Neural progenitor cell (in vitro differentiated cells): ENCODE measurements at regions not wholly inside any gene's neighbourhood (a gene's known extent, or its start where the extent isn't known, plus 50 kb on each side); places are given as distances from the start of the nearest gene placed in this dataset.

Experiments
- DNase-seq: peaks from one replicate; pipeline ENCODE4 v3.0.0-alpha.2; 2016; ENCODE audit warnings: low spot score
- H2AFZ ChIP-seq: fragments of 200-600 bp; sonication (generic); replicated peaks from 2 replicates; pipeline ENCODE4 v1.6.1; 2016; ENCODE audit warnings: antibody characterized with exemption
- H3F3A ChIP-seq: fragments of 200-600 bp; sonication (generic); 2 replicates; pipeline ENCODE4 v1.6.1; 2016; ENCODE audit warnings: antibody characterized with exemption, low read depth
- H3K27ac ChIP-seq: fragments of 200-600 bp; sonication (generic); 2 replicates; pipeline ENCODE4 v1.5.1; 2016; ENCODE audit warnings: mild to moderate bottlenecking
- H3K27me3 ChIP-seq: fragments of 200-600 bp; sonication (generic); 2 replicates; pipeline ENCODE4 v1.6.1; 2016; ENCODE audit warnings: mild to moderate bottlenecking, moderate library complexity
- H3K36me3 ChIP-seq: fragments of 200-600 bp; sonication (generic); 2 replicates; pipeline ENCODE4 v1.5.1; 2016
- H3K4me1 ChIP-seq: fragments of 200-600 bp; sonication (generic); 2 replicates; pipeline ENCODE4 v1.6.1; 2016; ENCODE audit warnings: mixed run types
- H3K4me2 ChIP-seq: fragments of 200-600 bp; sonication (generic); 2 replicates; pipeline ENCODE4 v1.6.1; 2016
- H3K4me3 ChIP-seq: fragments of 200-600 bp; sonication (generic); 2 replicates; pipeline ENCODE4 v1.5.1; 2016
- H3K79me2 ChIP-seq: fragments of 200-600 bp; sonication (generic); 2 replicates; pipeline ENCODE4 v1.6.1; 2016; ENCODE audit warnings: low read depth
- H3K9ac ChIP-seq: fragments of 200-600 bp; sonication (generic); 2 replicates; pipeline ENCODE4 v1.6.1; 2016
- H3K9me3 ChIP-seq: fragments of 200-600 bp; sonication (generic); 2 replicates; pipeline ENCODE4 v1.5.1; 2016; ENCODE audit warnings: low read depth
- H4K20me1 ChIP-seq: fragments of 200-600 bp; sonication (generic); 2 replicates; pipeline ENCODE4 v1.6.1; 2016; ENCODE audit warnings: low read depth
- H3K27ac Mint-ChIP-seq: 3 replicates; pipeline ENCODE4 v1.8.0; 2021; ENCODE audit warnings: mixed read lengths
- H3K27me3 Mint-ChIP-seq: 2 replicates; pipeline ENCODE4 v1.8.0; 2022; ENCODE audit warnings: low read depth, mild to moderate bottlenecking, inconsistent platforms, moderate library complexity, mixed read lengths; ENCODE audit not compliant: insufficient read depth
- H3K36me3 Mint-ChIP-seq: 3 replicates; pipeline ENCODE4 v1.8.0; 2021; ENCODE audit warnings: mixed read lengths
- H3K4me1 Mint-ChIP-seq: 3 replicates; pipeline ENCODE4 v1.8.0; 2021; ENCODE audit warnings: mixed read lengths
- H3K4me3 Mint-ChIP-seq: 3 replicates; pipeline ENCODE4 v1.8.0; 2021; ENCODE audit warnings: mild to moderate bottlenecking, moderate library complexity, mixed read lengths
- H3K9me3 Mint-ChIP-seq: 3 replicates; pipeline ENCODE4 v1.8.0; 2020; ENCODE audit warnings: mixed read lengths
- EZH2 ChIP-seq: fragments of 200-600 bp; sonication (generic); IDR thresholded peaks from 2 replicates; pipeline ENCODE4 v1.6.1; 2017; ENCODE audit warnings: antibody characterized with exemption, mild to moderate bottlenecking, moderate library complexity
- EZH2phosphoT487 ChIP-seq: fragments of 200-600 bp; sonication (generic); IDR thresholded peaks from 2 replicates; pipeline ENCODE4 v1.6.1; 2017; ENCODE audit warnings: antibody characterized with exemption
- TF ChIP-seq, protein P1 (sequence below): fragments of 200-600 bp; sonication (generic); IDR thresholded peaks from 2 replicates; pipeline ENCODE4 v1.5.1; 2017; ENCODE audit warnings: antibody characterized with exemption, mild to moderate bottlenecking

- no peaks in the 10 kb centered on the region for H3K36me3 ChIP-seq
- no peaks in the 10 kb centered on the region for H3K36me3 Mint-ChIP-seq
- no peak overlapping the region for H3K4me2 ChIP-seq
- peaks cover 9% of the 10 kb centered on the region for H3K9me3 Mint-ChIP-seq
- no peaks in the 10 kb centered on the region for H3F3A ChIP-seq
- H3K4me3 Mint-ChIP-seq, result no peak overlapping the region
- peaks cover 9% of the 10 kb centered on the region for H3K27me3 Mint-ChIP-seq
- H3K4me1 ChIP-seq, result peaks cover 6% of the 10 kb centered on the region
- no peaks in the 10 kb centered on the region for H3K9me3 ChIP-seq
- no peak overlapping the region for H3K4me3 ChIP-seq
- no peaks in the 10 kb centered on the region for H4K20me1 ChIP-seq
- no peak overlapping the region for H3K9ac ChIP-seq
- no peaks in the 10 kb centered on the region for H3K4me1 Mint-ChIP-seq
- no peak overlapping the region for H2AFZ ChIP-seq
- H3K27ac Mint-ChIP-seq, result no peak overlapping the region
- H3K27ac ChIP-seq, result no peak overlapping the region
- TF ChIP-seq, protein P1, sequence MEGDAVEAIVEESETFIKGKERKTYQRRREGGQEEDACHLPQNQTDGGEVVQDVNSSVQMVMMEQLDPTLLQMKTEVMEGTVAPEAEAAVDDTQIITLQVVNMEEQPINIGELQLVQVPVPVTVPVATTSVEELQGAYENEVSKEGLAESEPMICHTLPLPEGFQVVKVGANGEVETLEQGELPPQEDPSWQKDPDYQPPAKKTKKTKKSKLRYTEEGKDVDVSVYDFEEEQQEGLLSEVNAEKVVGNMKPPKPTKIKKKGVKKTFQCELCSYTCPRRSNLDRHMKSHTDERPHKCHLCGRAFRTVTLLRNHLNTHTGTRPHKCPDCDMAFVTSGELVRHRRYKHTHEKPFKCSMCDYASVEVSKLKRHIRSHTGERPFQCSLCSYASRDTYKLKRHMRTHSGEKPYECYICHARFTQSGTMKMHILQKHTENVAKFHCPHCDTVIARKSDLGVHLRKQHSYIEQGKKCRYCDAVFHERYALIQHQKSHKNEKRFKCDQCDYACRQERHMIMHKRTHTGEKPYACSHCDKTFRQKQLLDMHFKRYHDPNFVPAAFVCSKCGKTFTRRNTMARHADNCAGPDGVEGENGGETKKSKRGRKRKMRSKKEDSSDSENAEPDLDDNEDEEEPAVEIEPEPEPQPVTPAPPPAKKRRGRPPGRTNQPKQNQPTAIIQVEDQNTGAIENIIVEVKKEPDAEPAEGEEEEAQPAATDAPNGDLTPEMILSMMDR, result no peak
- TF ChIP-seq EZH2 (no peak), EZH2phosphoT487 (no peak)
- no peaks in the 10 kb centered on the region for H3K79me2 ChIP-seq
- no peak for DNase-seq
- no peaks in the 10 kb centered on the region for H3K27me3 ChIP-seq
Observed at GRCh38 chr21:38925478-38925877, 119.7 kb downstream of the ETS2 start.

DNA sequence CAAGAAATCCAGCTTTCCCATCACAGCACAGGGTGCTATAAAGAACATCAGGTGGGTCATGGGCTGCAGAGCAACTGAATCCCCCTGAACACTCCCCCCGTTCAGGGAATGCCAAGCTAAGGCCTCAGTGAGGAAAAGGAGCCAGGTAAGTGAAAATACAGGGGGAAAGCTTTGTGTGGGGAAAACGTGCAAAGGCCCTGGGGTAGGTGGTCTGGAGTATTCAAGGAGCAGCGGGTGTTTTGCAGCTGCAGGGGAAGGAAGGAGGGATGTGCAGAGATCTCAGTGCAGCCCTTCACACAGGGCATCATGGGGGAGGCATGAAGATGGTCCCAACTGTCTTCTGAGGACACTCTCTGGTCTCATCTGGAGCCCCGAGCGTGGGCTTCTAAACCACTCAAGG, 119.2 kb downstream of the ETS2 start:
- Histone ChIP-seq H3K9me3 (no peaks in the 10 kb centered on the region), H3K9ac (no peak overlapping the region), H3K27me3 (no peaks in the 10 kb centered on the region), H3K4me3 (no peak overlapping the region), H2AFZ (no peak overlapping the region), H3K27ac (no peak overlapping the region), H3K36me3 (no peaks in the 10 kb centered on the region), H4K20me1 (no peaks in the 10 kb centered on the region), H3K79me2 (no peaks in the 10 kb centered on the region), H3F3A (no peaks in the 10 kb centered on the region), H3K4me1 (peaks cover 6% of the 10 kb centered on the region), H3K4me2 (no peak overlapping the region)
- Mint-ChIP-seq H3K27ac (no peak overlapping the region), H3K36me3 (no peaks in the 10 kb centered on the region), H3K27me3 (peaks cover 8% of the 10 kb centered on the region), H3K4me1 (no peaks in the 10 kb centered on the region), H3K9me3 (peaks cover 8% of the 10 kb centered on the region), H3K4me3 (no peak overlapping the region)
- DNase-seq, result no peak
- TF ChIP-seq, protein P1, result no peak
- no peak for TF ChIP-seq EZH2phosphoT487
- TF ChIP-seq EZH2, result no peak

GRCh38 chr21:38923429-38923828, 117.7 kb downstream of the ETS2 start:
- H3K4me3 Mint-ChIP-seq, result no peak overlapping the region
- Histone ChIP-seq H3K27me3 (no peaks in the 10 kb centered on the region), H3K4me2 (no peak overlapping the region), H3K36me3 (no peaks in the 10 kb centered on the region), H2AFZ (no peak overlapping the region), H3K4me3 (no peak overlapping the region), H3K27ac (no peak overlapping the region), H3K9me3 (no peaks in the 10 kb centered on the region), H3K9ac (no peak overlapping the region), H3K4me1 (peaks cover 6% of the 10 kb centered on the region), H3K79me2 (no peaks in the 10 kb centered on the region), H4K20me1 (no peaks in the 10 kb centered on the region), H3F3A (no peaks in the 10 kb centered on the region)
- no peak for DNase-seq
- H3K27me3 Mint-ChIP-seq, result peaks cover 7% of the 10 kb centered on the region
- H3K4me1 Mint-ChIP-seq, result no peaks in the 10 kb centered on the region
- TF ChIP-seq, protein P1, result no peak
- TF ChIP-seq EZH2, result no peak
- TF ChIP-seq EZH2phosphoT487, result no peak
- no peak overlapping the region for H3K27ac Mint-ChIP-seq
- no peaks in the 10 kb centered on the region for H3K36me3 Mint-ChIP-seq
- peaks cover 6% of the 10 kb centered on the region for H3K9me3 Mint-ChIP-seq
